ENCODE measurements at regions not wholly inside any gene's neighbourhood (a gene's known extent, or its start where the extent isn't known, plus 50 kb on each side); places are given as distances from the start of the nearest gene placed in this dataset.

DNA sequence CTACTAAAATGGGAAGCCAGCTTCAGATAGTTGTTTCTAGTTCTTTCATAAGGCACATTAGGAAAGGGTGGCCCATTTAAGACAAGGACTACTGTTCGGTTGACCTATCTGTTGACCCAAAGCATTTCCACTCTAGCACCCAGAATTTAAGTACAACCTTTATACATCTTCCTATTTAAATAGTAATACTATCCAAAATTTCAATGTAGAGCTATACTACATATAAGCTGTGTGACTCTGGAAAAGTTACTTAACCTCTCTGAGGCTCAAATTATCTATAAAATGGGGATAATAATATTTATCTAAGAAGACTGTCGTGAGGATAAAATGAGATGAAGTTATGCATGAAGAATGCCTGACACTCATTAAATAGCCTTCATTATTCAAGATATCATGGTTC is 82.0 kb upstream of the TMEM164 start:
- no peak for TF ChIP-seq EZH2 (IDR thresholded peaks at IDR 0.05; ENCODE audit: low read length)
- TF ChIP-seq, protein P1, sequence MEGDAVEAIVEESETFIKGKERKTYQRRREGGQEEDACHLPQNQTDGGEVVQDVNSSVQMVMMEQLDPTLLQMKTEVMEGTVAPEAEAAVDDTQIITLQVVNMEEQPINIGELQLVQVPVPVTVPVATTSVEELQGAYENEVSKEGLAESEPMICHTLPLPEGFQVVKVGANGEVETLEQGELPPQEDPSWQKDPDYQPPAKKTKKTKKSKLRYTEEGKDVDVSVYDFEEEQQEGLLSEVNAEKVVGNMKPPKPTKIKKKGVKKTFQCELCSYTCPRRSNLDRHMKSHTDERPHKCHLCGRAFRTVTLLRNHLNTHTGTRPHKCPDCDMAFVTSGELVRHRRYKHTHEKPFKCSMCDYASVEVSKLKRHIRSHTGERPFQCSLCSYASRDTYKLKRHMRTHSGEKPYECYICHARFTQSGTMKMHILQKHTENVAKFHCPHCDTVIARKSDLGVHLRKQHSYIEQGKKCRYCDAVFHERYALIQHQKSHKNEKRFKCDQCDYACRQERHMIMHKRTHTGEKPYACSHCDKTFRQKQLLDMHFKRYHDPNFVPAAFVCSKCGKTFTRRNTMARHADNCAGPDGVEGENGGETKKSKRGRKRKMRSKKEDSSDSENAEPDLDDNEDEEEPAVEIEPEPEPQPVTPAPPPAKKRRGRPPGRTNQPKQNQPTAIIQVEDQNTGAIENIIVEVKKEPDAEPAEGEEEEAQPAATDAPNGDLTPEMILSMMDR (optimal IDR thresholded peaks at IDR 0.05 in 1 of 3, IDR thresholded peaks at IDR 0.05 in 1 of 3, conservative IDR thresholded peaks at IDR 0.05 in 1 of 3; ENCODE audit: extremely low read depth in 1 of 3, insufficient read depth in 2 of 3, low read length in 3 of 3), result no peak

Measured in keratinocyte (primary cell).